HCT116 (cell line): ENCODE measurements at regions not wholly inside any gene's neighbourhood (a gene's known extent, or its start where the extent isn't known, plus 50 kb on each side); places are given as distances from the start of the nearest gene placed in this dataset.

Source experiments
- ATF3 ChIP-seq: IDR thresholded peaks from 2 replicates; pipeline ENCODE4 v1.6.1; 2012
- CBX3 ChIP-seq: IDR thresholded peaks from 2 replicates; pipeline ENCODE4 v1.6.1; 2012; ENCODE audit warnings: low read depth
- EGR1 ChIP-seq: IDR thresholded peaks from 2 replicates; pipeline ENCODE4 v1.6.1; 2012; ENCODE audit warnings: low read depth
- EZH2 ChIP-seq: fragments of 200-600 bp; sonication (generic); IDR thresholded peaks from 2 replicates; pipeline ENCODE4 v1.6.1; 2017; ENCODE audit warnings: antibody characterized with exemption, mixed run types
- EZH2phosphoT487 ChIP-seq: fragments of 200-600 bp; IDR thresholded peaks from 2 replicates; pipeline ENCODE4 v1.6.1; 2018; ENCODE audit warnings: antibody characterized with exemption, borderline replicate concordance
- FOSL1 ChIP-seq: IDR thresholded peaks from 2 replicates; pipeline ENCODE4 v1.6.1; 2012; ENCODE audit warnings: low read depth
- MAX ChIP-seq: IDR thresholded peaks from 2 replicates; pipeline ENCODE4 v1.6.1; 2012
- POLR2A ChIP-seq: IDR thresholded peaks from 2 replicates; pipeline ENCODE4 v1.7.0; 2011; ENCODE audit warnings: borderline replicate concordance; ENCODE audit not compliant: insufficient read depth, insufficient read length; ENCODE audit errors: extremely low read depth
- POLR2AphosphoS5 ChIP-seq: IDR thresholded peaks from 2 replicates; pipeline ENCODE4 v1.6.1; 2011; ENCODE audit warnings: mild to moderate bottlenecking, low read depth, low read length, moderate library complexity
- ZNF274 ChIP-seq: fragments of 200-500 bp; sonication (Bioruptor generic); IDR thresholded peaks from 2 replicates; pipeline ENCODE4 v1.6.1; 2014; ENCODE audit warnings: mild to moderate bottlenecking, low read depth, low read length, inconsistent platforms
- TF ChIP-seq, protein P1 (sequence below), 3 experiments: fragments of 200-600 bp in 1 of 3; sonication (generic) in 1 of 3; IDR thresholded peaks in 2 of 3; conservative IDR thresholded peaks in 1 of 3; 2 replicates each; pipeline ENCODE4 v1.5.1; 2012 to 2017; ENCODE audit warnings: low read depth in 2 of 3, low read length in 2 of 3, antibody characterized with exemption in 1 of 3, borderline replicate concordance in 1 of 3, control low read depth in 1 of 3, mild to moderate bottlenecking in 1 of 3, mixed read lengths in 1 of 3, mixed run types in 1 of 3, moderate library complexity in 1 of 3; ENCODE audit not compliant: insufficient read depth in 1 of 3

DNA sequence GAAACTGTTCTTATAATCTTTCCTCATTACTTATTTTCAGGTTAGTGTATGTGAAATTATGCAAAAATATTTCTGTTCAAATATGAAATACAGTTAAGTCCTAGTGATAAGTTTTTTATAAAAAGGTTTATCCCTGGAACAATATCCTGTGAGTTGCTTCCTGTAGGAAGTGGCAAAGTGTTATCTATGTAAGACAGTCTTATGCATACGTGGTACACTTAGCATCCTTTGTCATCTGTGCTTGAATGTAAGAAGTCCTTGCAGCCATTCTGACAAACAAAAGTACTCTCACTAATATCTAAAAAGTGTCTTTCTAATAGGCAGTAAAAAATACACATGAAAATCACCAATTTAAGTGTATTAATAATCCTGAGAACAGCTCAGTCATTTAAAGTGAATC, 372.5 kb upstream of the BCHE start:
- TF ChIP-seq EZH2phosphoT487, result no peak
- TF ChIP-seq FOSL1, result no peak
- TF ChIP-seq, protein P1, sequence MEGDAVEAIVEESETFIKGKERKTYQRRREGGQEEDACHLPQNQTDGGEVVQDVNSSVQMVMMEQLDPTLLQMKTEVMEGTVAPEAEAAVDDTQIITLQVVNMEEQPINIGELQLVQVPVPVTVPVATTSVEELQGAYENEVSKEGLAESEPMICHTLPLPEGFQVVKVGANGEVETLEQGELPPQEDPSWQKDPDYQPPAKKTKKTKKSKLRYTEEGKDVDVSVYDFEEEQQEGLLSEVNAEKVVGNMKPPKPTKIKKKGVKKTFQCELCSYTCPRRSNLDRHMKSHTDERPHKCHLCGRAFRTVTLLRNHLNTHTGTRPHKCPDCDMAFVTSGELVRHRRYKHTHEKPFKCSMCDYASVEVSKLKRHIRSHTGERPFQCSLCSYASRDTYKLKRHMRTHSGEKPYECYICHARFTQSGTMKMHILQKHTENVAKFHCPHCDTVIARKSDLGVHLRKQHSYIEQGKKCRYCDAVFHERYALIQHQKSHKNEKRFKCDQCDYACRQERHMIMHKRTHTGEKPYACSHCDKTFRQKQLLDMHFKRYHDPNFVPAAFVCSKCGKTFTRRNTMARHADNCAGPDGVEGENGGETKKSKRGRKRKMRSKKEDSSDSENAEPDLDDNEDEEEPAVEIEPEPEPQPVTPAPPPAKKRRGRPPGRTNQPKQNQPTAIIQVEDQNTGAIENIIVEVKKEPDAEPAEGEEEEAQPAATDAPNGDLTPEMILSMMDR (IDR thresholded peaks at IDR 0.05 in 2 of 3, conservative IDR thresholded peaks at IDR 0.05 in 1 of 3; ENCODE audit: borderline replicate concordance in 1 of 3, insufficient read depth in 1 of 3, low read depth in 2 of 3, low read length in 2 of 3), result no peak
- no peak for TF ChIP-seq EGR1
- no peak for TF ChIP-seq POLR2A
- no peak for TF ChIP-seq ZNF274
- no peak for TF ChIP-seq CBX3
- TF ChIP-seq POLR2AphosphoS5, result no peak
- no peak for TF ChIP-seq MAX
- TF ChIP-seq EZH2, result no peak
- TF ChIP-seq ATF3, result no peak
